Stomach (tissue), 4 donors: ENCODE measurements at regions not wholly inside any gene's neighbourhood (a gene's known extent, or its start where the extent isn't known, plus 50 kb on each side); places are given as distances from the start of the nearest gene placed in this dataset.

ENCODE experiments used
- CTCF ChIP-seq, 7 experiments: fragments of 450-650 bp in 4 of 7; fragments of 200-600 bp in 3 of 7; sonication (generic) in 3 of 7; IDR thresholded peaks; one replicate each; pipeline ENCODE4 v1.5.1; 2016 to 2019; ENCODE audit warnings: antibody characterized with exemption in 7 of 7, control low read depth in 2 of 7, mild to moderate bottlenecking in 1 of 7
- EP300 ChIP-seq: sonication (generic); formaldehyde crosslinking; IDR thresholded peaks from one replicate; pipeline ENCODE4 v1.6.1; 2017; ENCODE audit warnings: antibody characterized with exemption
- POLR2A ChIP-seq, 4 donors: fragments of 450-650 bp; IDR thresholded peaks; one replicate each; pipeline ENCODE4 v1.6.1; 2016; ENCODE audit warnings: antibody characterized with exemption in 4 of 4, control low read depth in 2 of 4, mild to moderate bottlenecking in 1 of 4, moderate library complexity in 1 of 4

GRCh38 chr20:21569586-21569985, 55.7 kb upstream of the NKX2-2 start:
- TF ChIP-seq POLR2A (IDR thresholded peaks at IDR 0.05) = no peak
- TF ChIP-seq CTCF (IDR thresholded peaks at IDR 0.05) = no peak
- TF ChIP-seq EP300 = no peak
